ENCODE measurements at regions not wholly inside any gene's neighbourhood (a gene's known extent, or its start where the extent isn't known, plus 50 kb on each side); places are given as distances from the start of the nearest gene placed in this dataset.

- no peak for TF ChIP-seq SNRNP70 (optimal IDR thresholded peaks at IDR 0.05; ENCODE audit: low read depth, low read length)
- TF ChIP-seq CTCF (IDR thresholded peaks at IDR 0.05 in 2 of 3, conservative IDR thresholded peaks at IDR 0.05 in 1 of 3; ENCODE audit: insufficient read depth in 2 of 3, low read depth in 1 of 3, low read length in 3 of 3), result no peak
- TF ChIP-seq NR3C1 (CRISPR knock-in tag; IDR thresholded peaks at IDR 0.05), result no peak
- no peak for TF ChIP-seq USF2 (CRISPR knock-in tag; IDR thresholded peaks at IDR 0.05)
- TF ChIP-seq ZNF639 (CRISPR knock-in tag; conservative IDR thresholded peaks at IDR 0.05 in 1 of 2, IDR thresholded peaks at IDR 0.05 in 1 of 2), result no peak
Measured at GRCh38 chr16:59566446-59566845, 832.3 kb upstream of the GOT2 start.
